Heart left ventricle (tissue), 13 donors: ENCODE measurements at regions not wholly inside any gene's neighbourhood (a gene's known extent, or its start where the extent isn't known, plus 50 kb on each side); places are given as distances from the start of the nearest gene placed in this dataset.

Source experiments
- CTCF ChIP-seq, 12 donors: fragments of 200-600 bp; sonication (generic) in 4 of 12; IDR thresholded peaks; one replicate each; pipeline versions ENCODE4 v1.5.0 to v1.8.0; 2018 to 2022; ENCODE audit warnings: antibody characterized with exemption in 12 of 12, mild to moderate bottlenecking in 5 of 12
- POLR2A ChIP-seq, 2 donors: fragments of 450-650 bp; IDR thresholded peaks; one replicate each; pipeline ENCODE4 v1.6.1; 2017; ENCODE audit warnings: antibody characterized with exemption in 2 of 2, mild to moderate bottlenecking in 2 of 2, moderate library complexity in 2 of 2
- donor health status: ischemic (EF 13 %, LVEDD 7.1; RV severe dilation, severe dysfunction).
- donor health status: DM: no; HTN: yes; CAD: no.
- donor health status: DM: no; HTN: no; CAD: no.
- donor health status: ischemic (EF 25% LVEDD 6.9; RV normal size, moderate dysfunction).
- donor health status: ischemic (EF 25% LVEDD 5.7; RV mildly dilated, moderate dysfunction).
- donor health status: ischemic (EF 35%, LVEDD 5.7; RV mildly dilated, moderate dysfunction).
- donor health status: nonischemic (EF 11% LVEDD 7.7; RV severe dilation, severe dysfunction).
- donor health status: DM: yes; HTN: yes; CAD: no.
- donor health status: PGD.
- donor health status: ischemic (EF 29% LVEDD 5.4; RV normal size, mild dysfunction).
- donor health status: nonischemic (EF 23%, LVEDD 6.1; RV moderate dilation, normal function).

- TF ChIP-seq POLR2A (IDR thresholded peaks at IDR 0.05) (no peak), CTCF (IDR thresholded peaks at IDR 0.05) (no peak)
These were observed 123.3 kb upstream of the CDH4 start for GRCh38 chr20:61128701-61129269.
